AG09319 (cell line): ENCODE measurements at regions not wholly inside any gene's neighbourhood (a gene's known extent, or its start where the extent isn't known, plus 50 kb on each side); places are given as distances from the start of the nearest gene placed in this dataset.

ENCODE experiments used
- DNase-seq: peaks from one replicate; pipeline ENCODE4 v3.0.0-alpha.2; 2010; ENCODE audit warnings: low read depth; ENCODE audit errors: extremely low read depth
- CTCF ChIP-seq: IDR thresholded peaks from 2 replicates; pipeline ENCODE4 v1.5.1; 2011; ENCODE audit warnings: low read depth, mild to moderate bottlenecking, inconsistent platforms, low read length, moderate library complexity

GRCh38 chr6:21984561-21984960 is 312.3 kb downstream of the PRL start:
- DNase-seq, result no peak
- no peak for TF ChIP-seq CTCF

- no peak for TF ChIP-seq CTCF
- DNase-seq, result no peak
Measured at GRCh38 chr6:21985904-21986303, 310.9 kb downstream of the PRL start.

- no peak for DNase-seq
Measured at GRCh38 chr6:21986703-21987102, 310.1 kb downstream of the PRL start.

GRCh38 chr6:21987501-21987957 is 309.3 kb downstream of the PRL start:
- DNase-seq, result peak; percentile 70
- no peak for TF ChIP-seq CTCF

More at GRCh38 chr6:21986703-21987102, 310.1 kb downstream of the PRL start:
- TF ChIP-seq CTCF, result no peak

- DNase-seq, result no peak
- no peak for TF ChIP-seq CTCF
Measured at GRCh38 chr6:21990577-21990976, 306.3 kb downstream of the PRL start.

GRCh38 chr6:21992178-21992967 is 304.5 kb downstream of the PRL start:
- no peak for DNase-seq
- TF ChIP-seq CTCF, result no peak

- TF ChIP-seq CTCF, result no peak
- no peak for DNase-seq
Measured at GRCh38 chr6:21993841-21994240, 303.0 kb downstream of the PRL start.
